DOHH2 (cell line): ENCODE measurements at regions not wholly inside any gene's neighbourhood (a gene's known extent, or its start where the extent isn't known, plus 50 kb on each side); places are given as distances from the start of the nearest gene placed in this dataset.

Source experiments
- CTCF ChIP-seq: fragments of 200-600 bp; sonication (generic); IDR thresholded peaks from one replicate; pipeline ENCODE4 v1.5.1; 2014; ENCODE audit warnings: antibody characterized with exemption, mild to moderate bottlenecking, low read depth, low read length; ENCODE audit not compliant: poor library complexity, severe bottlenecking
- EZH2phosphoT487 ChIP-seq: fragments of 200-600 bp; sonication (generic); IDR thresholded peaks from 2 replicates; pipeline ENCODE4 v1.6.1; 2017; ENCODE audit warnings: borderline replicate concordance, mild to moderate bottlenecking, antibody characterized with exemption, low read length, moderate library complexity, mixed read lengths

- TF ChIP-seq CTCF (no peak), EZH2phosphoT487 (no peak)
These were observed 447.6 kb upstream of the NPVF start for GRCh38 chr7:25675789-25676474.
